Prostate gland (tissue), 2 donors: ENCODE measurements at regions not wholly inside any gene's neighbourhood (a gene's known extent, or its start where the extent isn't known, plus 50 kb on each side); places are given as distances from the start of the nearest gene placed in this dataset.

Source experiments
- DNase-seq: peaks from one replicate; pipeline ENCODE4 v3.0.0-alpha.2; 2019; ENCODE audit warnings: low spot score
- H3K27ac ChIP-seq, 2 donors: fragments of 200-600 bp; sonication (generic); 2 replicates each; pipeline ENCODE4 v1.5.1; 2017 to 2019
- H3K27me3 ChIP-seq: fragments of 200-600 bp; sonication (generic); replicated peaks from 2 replicates; pipeline ENCODE4 v1.5.1; 2019; ENCODE audit not compliant: insufficient read depth
- H3K36me3 ChIP-seq, 2 donors: fragments of 200-600 bp; sonication (generic); 1 replicate in 1 of 2; 2 replicates in 1 of 2; pipeline versions ENCODE4 v1.5.1 to v1.8.1; 2017 to 2019
- H3K4me1 ChIP-seq: fragments of 200-600 bp; sonication (generic); replicated peaks from 2 replicates; pipeline ENCODE4 v1.5.1; 2019
- H3K4me3 ChIP-seq, 2 donors: fragments of 200-600 bp; sonication (generic); 2 replicates each; pipeline ENCODE4 v1.5.1; 2017 to 2019
- H3K9me3 ChIP-seq: fragments of 200-600 bp; sonication (generic); 2 replicates; pipeline ENCODE4 v1.5.1; 2017
- POLR2A ChIP-seq: fragments of 450-650 bp; IDR thresholded peaks from one replicate; pipeline ENCODE4 v1.6.1; 2016; ENCODE audit warnings: antibody characterized with exemption, mild to moderate bottlenecking
- POLR2AphosphoS5 ChIP-seq: sonication (generic); formaldehyde crosslinking; IDR thresholded peaks from one replicate; pipeline ENCODE4 v1.6.1; 2017; ENCODE audit warnings: antibody characterized with exemption
- WGBS: methylation state at CpG from one replicate; pipeline ENCODE4 v1.1.5; 2018; 5-methylcytosine and 5-hydroxymethylcytosine counted together
- intact Hi-C: fragments of 100-400 bp; cut with DNase I; formaldehyde crosslinking; loops from one replicate; pipeline ENCODE4 v1.14.2; 2022
- TF ChIP-seq, protein P1 (sequence below), 4 experiments: fragments of 200-600 bp in 2 of 4; fragments of 450-650 bp in 2 of 4; sonication (generic) in 2 of 4; IDR thresholded peaks; 1 replicate in 3 of 4; 2 replicates in 1 of 4; pipeline ENCODE4 v1.5.1; 2016 to 2019; ENCODE audit warnings: antibody characterized with exemption in 4 of 4, mild to moderate bottlenecking in 2 of 4, moderate library complexity in 2 of 4

DNA sequence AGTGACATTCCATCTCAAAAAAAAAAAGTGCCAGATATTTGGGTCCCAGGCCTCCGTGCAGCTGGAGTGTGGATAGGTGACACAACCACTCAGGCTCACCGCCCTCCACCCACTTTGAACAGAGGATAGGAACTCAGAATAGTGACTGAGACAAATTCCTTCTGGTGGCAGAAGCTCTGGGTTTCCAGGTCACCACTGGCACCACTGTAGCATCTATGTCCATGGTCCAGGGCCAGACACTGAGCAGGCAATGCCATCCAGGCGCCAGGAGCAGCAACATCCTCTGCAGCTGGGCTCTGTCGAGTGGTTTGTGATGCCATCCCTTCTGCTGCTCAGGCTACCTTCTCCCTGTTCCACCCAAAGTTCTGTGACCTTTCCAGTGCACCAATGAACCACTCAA is 81.5 kb upstream of the PTPRM start:
- H3K36me3 ChIP-seq = no peaks in the 10 kb centered on the region
- H3K27ac ChIP-seq = no peak overlapping the region
- H3K27me3 ChIP-seq = no peaks in the 10 kb centered on the region
- H3K4me1 ChIP-seq = no peaks in the 10 kb centered on the region
- intact Hi-C loops = no loop called here
- no peaks in the 10 kb centered on the region for H3K9me3 ChIP-seq
- H3K4me3 ChIP-seq = no peak overlapping the region
- 93% methylated on average over 4 of the region's 4 CpGs for WGBS
- TF ChIP-seq POLR2AphosphoS5 = no peak
- no peak for TF ChIP-seq POLR2A
- TF ChIP-seq, protein P1, sequence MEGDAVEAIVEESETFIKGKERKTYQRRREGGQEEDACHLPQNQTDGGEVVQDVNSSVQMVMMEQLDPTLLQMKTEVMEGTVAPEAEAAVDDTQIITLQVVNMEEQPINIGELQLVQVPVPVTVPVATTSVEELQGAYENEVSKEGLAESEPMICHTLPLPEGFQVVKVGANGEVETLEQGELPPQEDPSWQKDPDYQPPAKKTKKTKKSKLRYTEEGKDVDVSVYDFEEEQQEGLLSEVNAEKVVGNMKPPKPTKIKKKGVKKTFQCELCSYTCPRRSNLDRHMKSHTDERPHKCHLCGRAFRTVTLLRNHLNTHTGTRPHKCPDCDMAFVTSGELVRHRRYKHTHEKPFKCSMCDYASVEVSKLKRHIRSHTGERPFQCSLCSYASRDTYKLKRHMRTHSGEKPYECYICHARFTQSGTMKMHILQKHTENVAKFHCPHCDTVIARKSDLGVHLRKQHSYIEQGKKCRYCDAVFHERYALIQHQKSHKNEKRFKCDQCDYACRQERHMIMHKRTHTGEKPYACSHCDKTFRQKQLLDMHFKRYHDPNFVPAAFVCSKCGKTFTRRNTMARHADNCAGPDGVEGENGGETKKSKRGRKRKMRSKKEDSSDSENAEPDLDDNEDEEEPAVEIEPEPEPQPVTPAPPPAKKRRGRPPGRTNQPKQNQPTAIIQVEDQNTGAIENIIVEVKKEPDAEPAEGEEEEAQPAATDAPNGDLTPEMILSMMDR (IDR thresholded peaks at IDR 0.05) = no peak
- no peak for DNase-seq

DNA sequence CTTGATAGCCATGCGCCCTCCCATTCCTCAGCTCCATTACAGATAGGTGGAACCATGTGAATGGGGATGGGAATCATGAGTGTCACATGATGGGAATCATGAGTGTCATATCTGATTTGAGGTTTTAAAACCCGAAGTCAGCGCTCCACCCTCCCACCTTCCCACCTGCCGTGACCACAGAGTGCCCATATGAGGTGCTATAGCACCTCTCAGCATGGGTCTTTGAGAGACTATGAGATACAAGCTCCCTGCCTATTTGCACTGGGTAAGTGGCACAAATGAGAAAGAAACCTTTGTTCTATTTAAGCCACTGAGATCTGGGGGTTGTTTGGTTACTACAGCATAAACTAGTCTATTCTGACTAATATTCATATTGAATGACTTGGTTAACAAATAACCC is 78.5 kb upstream of the PTPRM start:
- DNase-seq = no peak
- H3K27me3 ChIP-seq = no peaks in the 10 kb centered on the region
- H3K27ac ChIP-seq = no peak overlapping the region
- no peaks in the 10 kb centered on the region for H3K36me3 ChIP-seq
- intact Hi-C loops = no loop called here
- no peak overlapping the region for H3K4me3 ChIP-seq
- WGBS = 67% methylated on average over 4 of the region's 4 CpGs
- TF ChIP-seq POLR2AphosphoS5 (no peak), POLR2A (no peak)
- TF ChIP-seq, protein P1 (IDR thresholded peaks at IDR 0.05) = no peak
- no peaks in the 10 kb centered on the region for H3K4me1 ChIP-seq
- H3K9me3 ChIP-seq = no peaks in the 10 kb centered on the region

DNA sequence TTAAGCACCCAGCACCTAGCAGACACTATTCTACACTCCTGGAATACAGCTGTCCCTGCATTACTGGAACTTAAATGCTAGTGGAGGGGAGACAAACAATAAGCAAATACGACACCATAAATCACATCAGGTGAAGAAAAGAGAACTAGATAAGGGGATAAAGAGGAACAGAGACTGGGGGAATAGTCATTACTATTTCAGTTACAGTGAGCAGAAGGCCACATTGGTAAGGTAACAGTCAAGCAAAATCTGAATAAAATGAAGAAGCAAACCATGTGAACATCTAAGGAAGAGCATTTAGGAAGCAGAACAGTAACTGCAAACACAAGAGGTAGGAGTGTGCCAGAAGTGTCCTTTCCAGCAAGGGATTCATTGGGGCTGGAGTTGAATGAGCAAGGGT is 77.0 kb upstream of the PTPRM start:
- intact Hi-C loops = no loop called here
- H3K9me3 ChIP-seq = no peaks in the 10 kb centered on the region
- WGBS = 89% methylated on average over 1 of the region's 1 CpG

GRCh38 chr18:7492385-7492784 is 74.7 kb upstream of the PTPRM start:
- 55% methylated on average over 3 of the region's 3 CpGs for WGBS
- peak; percentile 37 for DNase-seq

More for the DNA sequence above, 77.0 kb upstream of the PTPRM start:
- no peak overlapping the region for H3K27ac ChIP-seq
- H3K4me3 ChIP-seq = no peak overlapping the region
- no peaks in the 10 kb centered on the region for H3K4me1 ChIP-seq
- no peaks in the 10 kb centered on the region for H3K27me3 ChIP-seq
- H3K36me3 ChIP-seq = no peaks in the 10 kb centered on the region
- no peak for DNase-seq
- TF ChIP-seq POLR2AphosphoS5 (no peak), POLR2A (no peak)
- TF ChIP-seq, protein P1 (IDR thresholded peaks at IDR 0.05) = no peak

DNA sequence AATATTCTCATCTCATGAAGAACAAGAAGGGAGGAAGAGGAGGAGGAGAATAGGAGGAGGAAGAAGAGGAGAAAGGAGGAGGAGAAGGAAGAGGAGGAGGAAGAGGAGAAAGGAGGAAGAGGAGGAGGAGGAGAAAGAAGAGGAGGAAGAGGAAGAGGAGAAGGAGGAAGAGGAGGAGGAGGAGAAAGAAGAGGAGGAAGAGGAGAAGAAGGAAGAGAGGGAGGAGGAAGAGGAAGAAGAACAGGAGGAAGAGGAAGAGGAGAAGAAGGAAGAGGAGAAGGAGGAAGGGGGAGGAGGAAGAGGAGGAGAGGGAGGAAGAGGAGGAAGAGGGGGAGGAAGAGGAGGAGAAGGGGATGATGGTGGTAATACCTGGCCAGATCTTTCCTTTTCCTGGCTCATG is 70.0 kb upstream of the PTPRM start:
- H3K27ac ChIP-seq = no peak overlapping the region
- DNase-seq = no peak
- no peaks in the 10 kb centered on the region for H3K4me1 ChIP-seq
- no peak overlapping the region for H3K4me3 ChIP-seq
- TF ChIP-seq, protein P1 (IDR thresholded peaks at IDR 0.05) = no peak
- TF ChIP-seq POLR2AphosphoS5 (no peak), POLR2A (no peak)
- intact Hi-C loops = no loop called here
- no peaks in the 10 kb centered on the region for H3K27me3 ChIP-seq
- no peaks in the 10 kb centered on the region for H3K36me3 ChIP-seq
- H3K9me3 ChIP-seq = no peaks in the 10 kb centered on the region

More at GRCh38 chr18:7492385-7492784, 74.7 kb upstream of the PTPRM start:
- Histone ChIP-seq H3K4me1 (no peaks in the 10 kb centered on the region), H3K27me3 (no peaks in the 10 kb centered on the region), H3K36me3 (no peaks in the 10 kb centered on the region), H3K4me3 (no peak overlapping the region), H3K27ac (peak overlapping the region; percentile 49 to 57), H3K9me3 (no peaks in the 10 kb centered on the region)
- TF ChIP-seq POLR2AphosphoS5 (peak; percentile 72), POLR2A (no peak)
- intact Hi-C loops = no loop called here
